SK-N-SH (cell line): ENCODE measurements at regions not wholly inside any gene's neighbourhood (a gene's known extent, or its start where the extent isn't known, plus 50 kb on each side); places are given as distances from the start of the nearest gene placed in this dataset.

Experiments
- CTCF ChIA-PET: fragments of 300-600, 350-600 bp; formaldehyde crosslinking; extraction: SDS; loops from one replicate; lab custom pipeline; 2021; lab: Yijun Ruan, JAX
- POLR2A ChIA-PET: fragments of 350-600 bp; sonication (Branson Sonifier 250); formaldehyde crosslinking; extraction: SDS; loops from one replicate; lab custom pipeline; 2020; ENCODE audit warnings: antibody characterized with exemption, inconsistent platforms; lab: Yijun Ruan, JAX
- DNase-seq: peaks from one replicate; pipeline ENCODE4 v3.0.0; 2012
- H2AFZ ChIP-seq: fragments of 200-600 bp; sonication (generic); 2 replicates; pipeline ENCODE4 v1.8.1; 2016; ENCODE audit warnings: antibody characterized with exemption, mild to moderate bottlenecking, low read depth
- H3F3A ChIP-seq: fragments of 200-600 bp; sonication (generic); replicated peaks from 2 replicates; pipeline ENCODE3; 2016; ENCODE audit warnings: antibody characterized with exemption, mild to moderate bottlenecking; ENCODE audit not compliant: insufficient read depth
- H3K27ac ChIP-seq, 2 experiments: fragments of 200-500 bp in 1 of 2; fragments of 200-600 bp in 1 of 2; sonication (Bioruptor generic) in 1 of 2; sonication (generic), shearing (Covaris generic) in 1 of 2; 2 replicates each; pipeline versions ENCODE4 v1.5.1 to v1.6.1; 2014 to 2016; ENCODE audit warnings: low read depth in 2 of 2, inconsistent platforms in 1 of 2, low read length in 1 of 2, mild to moderate bottlenecking in 1 of 2, mixed read lengths in 1 of 2
- H3K27me3 ChIP-seq: fragments of 200-600 bp; sonication (generic), shearing (Covaris generic); 2 replicates; pipeline ENCODE4 v1.6.1; 2016; ENCODE audit warnings: mixed run types; ENCODE audit not compliant: insufficient read depth
- H3K36me3 ChIP-seq, 2 experiments: fragments of 200-500 bp in 1 of 2; fragments of 200-600 bp in 1 of 2; sonication (Bioruptor generic) in 1 of 2; sonication (generic) in 1 of 2; replicated peaks in 1 of 2; 2 replicates each; pipeline versions ENCODE3 to v1.5.1; 2014 to 2016; ENCODE audit warnings: low read length in 1 of 2, mild to moderate bottlenecking in 1 of 2; ENCODE audit not compliant: insufficient read depth in 2 of 2, control insufficient read depth in 1 of 2
- H3K4me1 ChIP-seq, 2 experiments: fragments of 200-500 bp in 1 of 2; fragments of 200-600 bp in 1 of 2; sonication (Bioruptor generic) in 1 of 2; sonication (generic), shearing (Covaris generic) in 1 of 2; 2 replicates each; pipeline versions ENCODE4 v1.5.1 to v1.6.1; 2014 to 2016; ENCODE audit warnings: low read depth in 1 of 2, low read length in 1 of 2, mixed run types in 1 of 2; ENCODE audit not compliant: insufficient read depth in 2 of 2, control insufficient read depth in 1 of 2
- H3K4me2 ChIP-seq: fragments of 200-600 bp; sonication (generic), shearing (Covaris generic); 2 replicates; pipeline ENCODE4 v1.6.1; 2017; ENCODE audit warnings: mixed run types
- H3K4me3 ChIP-seq, 2 experiments: fragments of 200-500 bp in 1 of 2; fragments of 200-600 bp in 1 of 2; sonication (Bioruptor generic) in 1 of 2; sonication (generic), shearing (Covaris generic) in 1 of 2; 2 replicates each; pipeline versions ENCODE4 v1.5.1 to v1.8.1; 2014 to 2016; ENCODE audit warnings: low read depth in 2 of 2, inconsistent platforms in 1 of 2, low read length in 1 of 2, mild to moderate bottlenecking in 1 of 2, mixed read lengths in 1 of 2, moderate library complexity in 1 of 2
- H3K79me2 ChIP-seq: fragments of 200-600 bp; sonication (generic); 2 replicates; pipeline ENCODE4 v1.8.1; 2017; ENCODE audit warnings: mild to moderate bottlenecking; ENCODE audit not compliant: insufficient read depth
- H3K9ac ChIP-seq: fragments of 200-600 bp; sonication (generic); 2 replicates; pipeline ENCODE4 v1.6.1; 2017; ENCODE audit warnings: mixed run types
- H3K9me2 ChIP-seq: fragments of 200-600 bp; sonication (generic); 2 replicates; pipeline ENCODE4 v1.6.1; 2017; ENCODE audit warnings: mixed run types
- H3K9me3 ChIP-seq: fragments of 200-600 bp; sonication (generic); 2 replicates; pipeline ENCODE4 v1.6.1; 2017; ENCODE audit warnings: mixed run types, mild to moderate bottlenecking, moderate library complexity
- H4K20me1 ChIP-seq: fragments of 200-600 bp; sonication (generic); 2 replicates; pipeline ENCODE4 v1.6.1; 2017; ENCODE audit warnings: mild to moderate bottlenecking, mixed run types; ENCODE audit not compliant: insufficient read depth
- ELF1 ChIP-seq: IDR thresholded peaks from 2 replicates; pipeline ENCODE4 v1.4.0; 2012
- FOXJ3 ChIP-seq: sonication (generic); formaldehyde crosslinking; IDR thresholded peaks from 2 replicates; pipeline ENCODE4 v1.5.1; 2020; ENCODE audit warnings: mild to moderate bottlenecking, missing genetic modification reagents
- GATA2 ChIP-seq: sonication (generic); formaldehyde crosslinking; IDR thresholded peaks from 2 replicates; pipeline ENCODE4 v1.5.0; 2020; ENCODE audit warnings: mild to moderate bottlenecking, missing genetic modification reagents
- JUND ChIP-seq: IDR thresholded peaks from 2 replicates; pipeline ENCODE4 v1.4.0; 2012
- MEF2A ChIP-seq: IDR thresholded peaks from 2 replicates; pipeline ENCODE4 v1.4.0; 2012; ENCODE audit warnings: low read depth, borderline replicate concordance
- POLR2AphosphoS5 ChIP-seq: IDR thresholded peaks from 2 replicates; pipeline ENCODE4 v1.6.1; 2012; ENCODE audit warnings: low read depth, low read length
- RAD21 ChIP-seq: IDR thresholded peaks from 2 replicates; pipeline ENCODE4 v1.6.1; 2012; ENCODE audit warnings: mild to moderate bottlenecking, low read length
- RFX5 ChIP-seq: IDR thresholded peaks from 2 replicates; pipeline ENCODE4 v1.6.1; 2012; ENCODE audit warnings: mild to moderate bottlenecking, improper control_type of control experiment, low read length
- WGBS: methylation state at CpG from one replicate; pipeline ENCODE4 v1.1.6; 2017; ENCODE audit warnings: low lambda C conversion rate; 5-methylcytosine and 5-hydroxymethylcytosine counted together
- TF ChIP-seq, protein P1 (sequence below): IDR thresholded peaks from 2 replicates; pipeline ENCODE4 v1.6.1; 2012; ENCODE audit warnings: mild to moderate bottlenecking, low read depth, low read length, moderate library complexity
- TF ChIP-seq, protein P2 (sequence below): IDR thresholded peaks from 2 replicates; pipeline ENCODE4; 2012

DNA sequence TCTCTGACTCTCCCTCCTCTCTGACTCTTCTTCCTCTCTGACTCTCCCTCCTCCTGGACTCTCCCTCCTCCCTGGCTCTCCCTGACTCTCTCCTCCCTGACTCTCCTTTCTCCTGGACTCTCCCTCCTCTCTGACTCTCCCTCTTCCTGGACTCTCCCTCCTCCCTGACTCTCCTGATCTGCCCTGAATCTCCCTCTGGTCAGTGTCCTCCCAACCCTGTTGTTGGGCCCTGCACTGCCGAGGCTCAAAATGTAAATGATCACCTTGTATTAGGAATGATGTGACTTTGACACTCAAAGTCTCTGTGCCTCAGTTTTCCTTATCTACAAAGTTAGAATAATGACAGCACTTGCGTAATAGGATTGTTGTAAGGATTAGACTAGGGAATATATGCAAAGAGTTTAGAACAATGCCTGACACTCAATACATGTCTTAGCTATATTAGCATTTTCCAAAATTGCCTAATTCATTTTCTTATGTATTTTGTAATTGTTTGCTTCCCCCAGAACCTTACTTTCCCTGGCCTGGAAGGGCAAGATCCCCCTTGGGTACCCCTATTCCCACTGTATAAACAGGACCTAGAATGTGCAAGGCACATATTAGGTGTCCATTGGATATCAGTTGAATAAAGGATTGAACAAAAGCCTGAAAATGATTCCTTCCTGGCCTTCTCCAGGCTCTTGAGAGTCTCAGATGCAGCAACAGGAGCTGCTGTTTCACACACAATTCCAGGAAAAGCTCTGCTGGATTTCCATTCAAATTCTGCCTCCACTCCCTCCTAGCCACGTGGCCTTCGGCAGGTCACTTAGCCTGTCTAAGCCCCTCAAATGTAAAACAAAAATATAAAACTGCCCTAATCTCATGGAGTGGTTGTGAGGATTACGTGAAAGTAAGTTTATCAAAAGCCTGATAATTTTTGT, 170.1 kb downstream of the INHBB start:
- TF ChIP-seq ELF1 (no peak), RAD21 (no peak), JUND (no peak), GATA2 (CRISPR knock-in tag) (no peak), POLR2AphosphoS5 (no peak)
- TF ChIP-seq, protein P1, sequence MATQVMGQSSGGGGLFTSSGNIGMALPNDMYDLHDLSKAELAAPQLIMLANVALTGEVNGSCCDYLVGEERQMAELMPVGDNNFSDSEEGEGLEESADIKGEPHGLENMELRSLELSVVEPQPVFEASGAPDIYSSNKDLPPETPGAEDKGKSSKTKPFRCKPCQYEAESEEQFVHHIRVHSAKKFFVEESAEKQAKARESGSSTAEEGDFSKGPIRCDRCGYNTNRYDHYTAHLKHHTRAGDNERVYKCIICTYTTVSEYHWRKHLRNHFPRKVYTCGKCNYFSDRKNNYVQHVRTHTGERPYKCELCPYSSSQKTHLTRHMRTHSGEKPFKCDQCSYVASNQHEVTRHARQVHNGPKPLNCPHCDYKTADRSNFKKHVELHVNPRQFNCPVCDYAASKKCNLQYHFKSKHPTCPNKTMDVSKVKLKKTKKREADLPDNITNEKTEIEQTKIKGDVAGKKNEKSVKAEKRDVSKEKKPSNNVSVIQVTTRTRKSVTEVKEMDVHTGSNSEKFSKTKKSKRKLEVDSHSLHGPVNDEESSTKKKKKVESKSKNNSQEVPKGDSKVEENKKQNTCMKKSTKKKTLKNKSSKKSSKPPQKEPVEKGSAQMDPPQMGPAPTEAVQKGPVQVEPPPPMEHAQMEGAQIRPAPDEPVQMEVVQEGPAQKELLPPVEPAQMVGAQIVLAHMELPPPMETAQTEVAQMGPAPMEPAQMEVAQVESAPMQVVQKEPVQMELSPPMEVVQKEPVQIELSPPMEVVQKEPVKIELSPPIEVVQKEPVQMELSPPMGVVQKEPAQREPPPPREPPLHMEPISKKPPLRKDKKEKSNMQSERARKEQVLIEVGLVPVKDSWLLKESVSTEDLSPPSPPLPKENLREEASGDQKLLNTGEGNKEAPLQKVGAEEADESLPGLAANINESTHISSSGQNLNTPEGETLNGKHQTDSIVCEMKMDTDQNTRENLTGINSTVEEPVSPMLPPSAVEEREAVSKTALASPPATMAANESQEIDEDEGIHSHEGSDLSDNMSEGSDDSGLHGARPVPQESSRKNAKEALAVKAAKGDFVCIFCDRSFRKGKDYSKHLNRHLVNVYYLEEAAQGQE: no peak
- TF ChIP-seq, all 33 proteins: peak for 0
- 42% methylated on average over 5 of the region's 5 CpGs for WGBS
- POLR2A ChIA-PET: no interaction called here

DNA sequence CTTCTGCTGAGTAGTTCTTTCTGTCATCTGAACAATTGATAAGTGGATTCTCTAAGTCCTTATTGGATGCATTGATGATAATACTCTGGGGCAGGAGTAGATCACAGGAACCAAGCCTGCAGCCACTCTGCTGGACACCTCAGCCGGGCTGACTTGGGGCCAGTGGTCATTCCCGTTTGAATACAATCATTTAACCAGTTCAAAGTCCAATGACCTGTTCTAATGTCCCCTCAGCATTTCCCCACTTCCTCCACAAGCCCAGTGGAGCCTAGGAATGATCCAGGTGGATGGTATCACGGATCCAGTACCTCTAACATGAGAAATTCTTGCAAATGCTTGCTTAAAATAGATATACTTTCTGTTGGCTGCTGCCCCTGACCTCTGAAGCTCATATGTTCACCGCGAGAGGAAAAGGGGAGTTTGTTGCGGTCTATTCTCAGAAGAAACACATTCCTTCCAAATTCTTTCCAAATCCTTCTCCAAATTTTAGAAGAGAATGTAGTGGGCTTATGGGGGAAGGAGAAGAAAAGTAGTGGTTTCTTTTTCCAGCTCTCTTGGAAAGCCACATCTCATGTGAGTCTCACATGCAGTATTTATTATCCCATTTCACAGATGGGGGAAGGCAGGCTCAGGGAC, 170.9 kb downstream of the INHBB start:
- Histone ChIP-seq H3K36me3 (no peaks in the 10 kb centered on the region), H3K9me3 (no peaks in the 10 kb centered on the region), H4K20me1 (no peaks in the 10 kb centered on the region), H2AFZ (no peak overlapping the region), H3F3A (no peaks in the 10 kb centered on the region), H3K9me2 (no peaks in the 10 kb centered on the region), H3K4me2 (no peak overlapping the region), H3K4me3 (no peak overlapping the region), H3K4me1 (no peaks in the 10 kb centered on the region; a peak in 1 of 4 replicates), H3K27me3 (peaks cover 25% of the 10 kb centered on the region), H3K9ac (no peak overlapping the region), H3K27ac (no peak overlapping the region), H3K79me2 (no peaks in the 10 kb centered on the region)
- DNase-seq: no peak
- 39% methylated on average over 6 of the region's 6 CpGs for WGBS
- TF ChIP-seq, protein P2, sequence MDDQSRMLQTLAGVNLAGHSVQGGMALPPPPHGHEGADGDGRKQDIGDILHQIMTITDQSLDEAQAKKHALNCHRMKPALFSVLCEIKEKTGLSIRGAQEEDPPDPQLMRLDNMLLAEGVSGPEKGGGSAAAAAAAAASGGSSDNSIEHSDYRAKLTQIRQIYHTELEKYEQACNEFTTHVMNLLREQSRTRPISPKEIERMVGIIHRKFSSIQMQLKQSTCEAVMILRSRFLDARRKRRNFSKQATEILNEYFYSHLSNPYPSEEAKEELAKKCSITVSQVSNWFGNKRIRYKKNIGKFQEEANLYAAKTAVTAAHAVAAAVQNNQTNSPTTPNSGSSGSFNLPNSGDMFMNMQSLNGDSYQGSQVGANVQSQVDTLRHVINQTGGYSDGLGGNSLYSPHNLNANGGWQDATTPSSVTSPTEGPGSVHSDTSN: no peak
- TF ChIP-seq FOXJ3 (CRISPR knock-in tag) (no peak), MEF2A (no peak), RFX5 (no peak)
- ChIA-PET POLR2A (no interaction called here), CTCF (interaction anchor here (1.3 kb wide), 1 partner anchor 13 kb away, joined by 3 read pairs; no protein-coding TSS in a partner anchor)

More for the DNA sequence above, 170.1 kb downstream of the INHBB start:
- Histone ChIP-seq H3K9me3 (no peaks in the 10 kb centered on the region), H2AFZ (no peak overlapping the region), H3K4me3 (no peak overlapping the region), H3K27me3 (peaks cover 21% of the 10 kb centered on the region; the same call in 1 of the 2 replicates), H3K27ac (no peak overlapping the region), H4K20me1 (no peaks in the 10 kb centered on the region), H3K4me2 (no peak overlapping the region), H3K79me2 (no peaks in the 10 kb centered on the region), H3K9me2 (no peaks in the 10 kb centered on the region), H3K4me1 (no peaks in the 10 kb centered on the region; a peak in 1 of 4 replicates), H3K36me3 (no peaks in the 10 kb centered on the region), H3F3A (no peaks in the 10 kb centered on the region), H3K9ac (no peak overlapping the region)
- CTCF ChIA-PET: no interaction called here
- DNase-seq: no peak
